ENCODE measurements at regions not wholly inside any gene's neighbourhood (a gene's known extent, or its start where the extent isn't known, plus 50 kb on each side); places are given as distances from the start of the nearest gene placed in this dataset.

DNA sequence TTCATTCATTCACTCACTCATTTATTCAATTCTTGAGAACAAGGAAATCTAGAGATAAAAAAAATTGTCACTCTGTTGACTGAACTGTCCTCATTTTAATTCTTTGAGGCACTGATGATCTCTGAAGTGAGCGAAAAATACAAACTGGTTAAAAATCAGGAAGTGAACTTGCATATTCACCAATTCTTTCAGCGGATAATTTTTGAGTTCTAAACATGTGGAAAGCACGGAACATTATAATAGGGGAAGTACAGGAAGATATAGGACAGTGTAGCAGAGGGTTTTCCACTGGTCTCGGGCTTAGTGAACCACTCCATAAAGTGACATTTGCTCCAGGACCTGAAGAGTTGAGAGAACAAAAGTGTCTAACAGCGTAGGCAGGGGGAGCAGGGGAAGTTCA is 169.5 kb downstream of the TLR4 start:
- CTCF ChIA-PET = interaction anchor here (0.7 kb wide), 1 partner anchor 205 kb away, joined by 3 read pairs; no protein-coding TSS in a partner anchor
- SMC1A ChIA-PET (ENCODE audit: uncharacterized antibody, unreplicated experiment) = interaction anchor here (0.6 kb wide), 1 partner anchor 11 kb away, joined by 4 read pairs; no protein-coding TSS in a partner anchor
- POLR2A ChIA-PET = no interaction called here
- no peaks in the 10 kb centered on the region for H3K36me3 ChIP-seq (ENCODE audit: control insufficient read depth in 2 of 2, insufficient read depth in 2 of 2, low read length in 1 of 2)
- TF ChIP-seq, protein P1, sequence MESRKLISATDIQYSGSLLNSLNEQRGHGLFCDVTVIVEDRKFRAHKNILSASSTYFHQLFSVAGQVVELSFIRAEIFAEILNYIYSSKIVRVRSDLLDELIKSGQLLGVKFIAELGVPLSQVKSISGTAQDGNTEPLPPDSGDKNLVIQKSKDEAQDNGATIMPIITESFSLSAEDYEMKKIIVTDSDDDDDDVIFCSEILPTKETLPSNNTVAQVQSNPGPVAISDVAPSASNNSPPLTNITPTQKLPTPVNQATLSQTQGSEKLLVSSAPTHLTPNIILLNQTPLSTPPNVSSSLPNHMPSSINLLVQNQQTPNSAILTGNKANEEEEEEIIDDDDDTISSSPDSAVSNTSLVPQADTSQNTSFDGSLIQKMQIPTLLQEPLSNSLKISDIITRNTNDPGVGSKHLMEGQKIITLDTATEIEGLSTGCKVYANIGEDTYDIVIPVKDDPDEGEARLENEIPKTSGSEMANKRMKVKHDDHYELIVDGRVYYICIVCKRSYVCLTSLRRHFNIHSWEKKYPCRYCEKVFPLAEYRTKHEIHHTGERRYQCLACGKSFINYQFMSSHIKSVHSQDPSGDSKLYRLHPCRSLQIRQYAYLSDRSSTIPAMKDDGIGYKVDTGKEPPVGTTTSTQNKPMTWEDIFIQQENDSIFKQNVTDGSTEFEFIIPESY (IDR thresholded peaks at IDR 0.05) = no peak
- no peak for TF ChIP-seq NFXL1 (IDR thresholded peaks at IDR 0.05; ENCODE audit: borderline replicate concordance)
- TF ChIP-seq MAX (IDR thresholded peaks at IDR 0.05; ENCODE audit: low read depth, low read length) = no peak
- no peak for TF ChIP-seq HCFC1 (IDR thresholded peaks at IDR 0.05; ENCODE audit: low read length)
- TF ChIP-seq NRF1 (conservative IDR thresholded peaks at IDR 0.05; ENCODE audit: low read depth, low read length) = no peak
- TF ChIP-seq, protein P2, sequence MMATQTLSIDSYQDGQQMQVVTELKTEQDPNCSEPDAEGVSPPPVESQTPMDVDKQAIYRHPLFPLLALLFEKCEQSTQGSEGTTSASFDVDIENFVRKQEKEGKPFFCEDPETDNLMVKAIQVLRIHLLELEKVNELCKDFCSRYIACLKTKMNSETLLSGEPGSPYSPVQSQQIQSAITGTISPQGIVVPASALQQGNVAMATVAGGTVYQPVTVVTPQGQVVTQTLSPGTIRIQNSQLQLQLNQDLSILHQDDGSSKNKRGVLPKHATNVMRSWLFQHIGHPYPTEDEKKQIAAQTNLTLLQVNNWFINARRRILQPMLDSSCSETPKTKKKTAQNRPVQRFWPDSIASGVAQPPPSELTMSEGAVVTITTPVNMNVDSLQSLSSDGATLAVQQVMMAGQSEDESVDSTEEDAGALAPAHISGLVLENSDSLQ (IDR thresholded peaks at IDR 0.05) = no peak
- no peak for TF ChIP-seq SMC3 (IDR thresholded peaks at IDR 0.05; ENCODE audit: borderline replicate concordance, low read length)
- no peak for TF ChIP-seq TAF1 (IDR thresholded peaks at IDR 0.05; ENCODE audit: borderline replicate concordance, low read depth, low read length)
- no peak for TF ChIP-seq PML (IDR thresholded peaks at IDR 0.05; ENCODE audit: low read length)
- TF ChIP-seq ZNF384 (IDR thresholded peaks at IDR 0.05; ENCODE audit: borderline replicate concordance, low read depth, low read length) = no peak
- no peak for DNase-seq (ENCODE audit: low read depth, low spot score)
- in situ Hi-C loops (cut with MboI) (no loop called here), intact Hi-C loops (cut with micrococcal nuclease; ENCODE audit: unreplicated experiment) (no loop called here)
- WGBS (ENCODE audit: insufficient coverage, insufficient replicate concordance, low lambda C conversion rate, missing lambda C conversion rate) = 2% methylated on average over 5 of the region's 5 CpGs
- H3K79me2 ChIP-seq (ENCODE audit: control insufficient read depth, insufficient read depth, low read length) = no peaks in the 10 kb centered on the region
- no peak overlapping the region for H3K9ac ChIP-seq (ENCODE audit: control insufficient read depth, insufficient read depth, low read length)
- no TSS peak for BruUV-seq (replicated peaks)
- FAIRE-seq = no peak
- no peaks in the 10 kb centered on the region; a peak in 1 of 4 replicates for H3K27me3 ChIP-seq (replicated peaks in 1 of 2; ENCODE audit: control insufficient read depth in 2 of 2, insufficient read depth in 2 of 2, low read length in 1 of 2)
- H3K4me3 ChIP-seq = no peak overlapping the region
- no peaks in the 10 kb centered on the region for H4K20me1 ChIP-seq (ENCODE audit: control insufficient read depth, insufficient read depth)
- H3K4me2 ChIP-seq (ENCODE audit: control insufficient read depth, insufficient read depth) = no peak overlapping the region
- ATAC-seq = no peak
- no peak overlapping the region for H3K27ac ChIP-seq (ENCODE audit: control insufficient read depth, insufficient read depth)
- no peak overlapping the region for H2AFZ ChIP-seq (ENCODE audit: control insufficient read depth, low read depth, low read length)
- no peaks in the 10 kb centered on the region for H3K4me1 ChIP-seq (ENCODE audit: control insufficient read depth, insufficient read depth, low read length)
- RAD21 ChIA-PET (ENCODE audit: unreplicated experiment) = no interaction called here
- H3K9me3 ChIP-seq (replicated peaks; ENCODE audit: control insufficient read depth, insufficient read depth, low read length) = no peaks in the 10 kb centered on the region

Data from GM12878 (cell line).